Endothelial cell (in vitro differentiated cells): ENCODE measurements at regions not wholly inside any gene's neighbourhood (a gene's known extent, or its start where the extent isn't known, plus 50 kb on each side); places are given as distances from the start of the nearest gene placed in this dataset.

ENCODE experiments used
- DNase-seq: peaks from one replicate; pipeline ENCODE4 v3.0.0; 2021; ENCODE audit warnings: low spot score
- H3K27ac Mint-ChIP-seq: one replicate; pipeline ENCODE4 v1.8.0; 2021; ENCODE audit warnings: mixed read lengths, inconsistent platforms; ENCODE audit not compliant: unreplicated experiment
- H3K27me3 Mint-ChIP-seq: one replicate; pipeline ENCODE4 v1.8.0; 2021; ENCODE audit warnings: mild to moderate bottlenecking, moderate library complexity, mixed read lengths, inconsistent platforms; ENCODE audit not compliant: unreplicated experiment
- H3K36me3 Mint-ChIP-seq: one replicate; pipeline ENCODE4 v1.8.0; 2021; ENCODE audit warnings: mild to moderate bottlenecking, low read depth, mixed read lengths, inconsistent platforms; ENCODE audit not compliant: unreplicated experiment
- H3K4me1 Mint-ChIP-seq: one replicate; pipeline ENCODE4 v1.8.0; 2021; ENCODE audit warnings: mild to moderate bottlenecking, mixed read lengths, inconsistent platforms; ENCODE audit not compliant: unreplicated experiment
- H3K4me3 Mint-ChIP-seq: one replicate; pipeline ENCODE4 v1.8.0; 2021; ENCODE audit warnings: mild to moderate bottlenecking, mixed read lengths, inconsistent platforms; ENCODE audit not compliant: unreplicated experiment
- H3K9me3 Mint-ChIP-seq: one replicate; pipeline ENCODE4 v1.8.0; 2021; ENCODE audit warnings: mixed read lengths, inconsistent platforms; ENCODE audit not compliant: unreplicated experiment
- TF ChIP-seq, protein P1 (sequence below): fragments of 200-600 bp; sonication (generic); IDR thresholded peaks from one replicate; pipeline ENCODE4 v1.5.0; 2021; ENCODE audit warnings: antibody characterized with exemption; ENCODE audit not compliant: unreplicated experiment

DNA sequence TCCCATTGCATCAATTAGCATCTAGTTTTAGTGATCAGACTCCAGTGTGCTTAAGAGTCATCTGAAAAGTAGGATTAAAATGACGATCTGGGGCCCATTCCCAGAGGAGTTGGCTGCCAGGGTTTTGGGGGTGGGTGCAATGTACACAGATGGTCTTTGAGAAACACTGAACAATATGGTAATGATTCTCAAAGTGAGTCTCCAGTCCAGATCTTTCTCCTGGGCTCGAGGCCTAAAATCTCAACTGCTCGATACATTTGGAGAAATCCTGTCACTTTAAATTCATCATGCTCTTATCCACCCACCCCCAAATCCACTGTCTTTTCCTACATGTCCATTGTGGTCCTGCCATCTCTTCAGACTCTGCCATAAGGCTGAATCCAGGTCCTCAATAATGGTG lies 80.7 kb upstream of the MYLIP start:
- H3K4me3 Mint-ChIP-seq = no peak overlapping the region
- no peaks in the 10 kb centered on the region for H3K9me3 Mint-ChIP-seq
- no peaks in the 10 kb centered on the region for H3K36me3 Mint-ChIP-seq
- H3K27me3 Mint-ChIP-seq = peaks cover 2% of the 10 kb centered on the region
- no peak for DNase-seq
- TF ChIP-seq, protein P1, sequence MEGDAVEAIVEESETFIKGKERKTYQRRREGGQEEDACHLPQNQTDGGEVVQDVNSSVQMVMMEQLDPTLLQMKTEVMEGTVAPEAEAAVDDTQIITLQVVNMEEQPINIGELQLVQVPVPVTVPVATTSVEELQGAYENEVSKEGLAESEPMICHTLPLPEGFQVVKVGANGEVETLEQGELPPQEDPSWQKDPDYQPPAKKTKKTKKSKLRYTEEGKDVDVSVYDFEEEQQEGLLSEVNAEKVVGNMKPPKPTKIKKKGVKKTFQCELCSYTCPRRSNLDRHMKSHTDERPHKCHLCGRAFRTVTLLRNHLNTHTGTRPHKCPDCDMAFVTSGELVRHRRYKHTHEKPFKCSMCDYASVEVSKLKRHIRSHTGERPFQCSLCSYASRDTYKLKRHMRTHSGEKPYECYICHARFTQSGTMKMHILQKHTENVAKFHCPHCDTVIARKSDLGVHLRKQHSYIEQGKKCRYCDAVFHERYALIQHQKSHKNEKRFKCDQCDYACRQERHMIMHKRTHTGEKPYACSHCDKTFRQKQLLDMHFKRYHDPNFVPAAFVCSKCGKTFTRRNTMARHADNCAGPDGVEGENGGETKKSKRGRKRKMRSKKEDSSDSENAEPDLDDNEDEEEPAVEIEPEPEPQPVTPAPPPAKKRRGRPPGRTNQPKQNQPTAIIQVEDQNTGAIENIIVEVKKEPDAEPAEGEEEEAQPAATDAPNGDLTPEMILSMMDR = no peak
- no peaks in the 10 kb centered on the region for H3K4me1 Mint-ChIP-seq
- H3K27ac Mint-ChIP-seq = no peak overlapping the region

DNA sequence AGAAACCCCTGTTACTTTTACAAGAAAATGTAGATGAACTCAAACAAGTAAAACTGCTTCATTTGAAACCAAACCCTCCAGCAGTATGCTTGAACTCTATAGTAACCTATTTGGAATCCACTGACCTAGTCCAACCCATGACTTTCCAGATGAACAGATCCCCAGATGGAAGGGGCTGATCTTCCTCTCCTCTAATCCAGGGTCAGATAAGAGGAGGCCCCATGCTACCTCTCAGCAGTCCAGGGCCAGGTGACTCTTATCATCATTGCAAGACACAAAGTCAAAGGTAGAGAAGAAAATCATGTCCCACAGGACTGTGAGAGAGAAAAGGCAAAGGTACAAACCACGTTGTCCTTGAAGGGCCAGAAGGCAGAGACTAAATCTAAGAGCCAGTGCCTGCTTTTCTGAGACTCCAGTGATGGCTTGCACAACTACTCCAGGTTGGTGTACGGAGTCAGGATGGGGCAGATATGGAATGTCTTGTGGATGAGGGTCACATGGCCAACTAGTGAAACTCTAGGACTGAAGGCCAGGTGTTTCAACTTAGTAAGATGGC lies 81.4 kb upstream of the MYLIP start:
- no peak for DNase-seq
- no peaks in the 10 kb centered on the region for H3K36me3 Mint-ChIP-seq
- H3K9me3 Mint-ChIP-seq = no peaks in the 10 kb centered on the region
- no peaks in the 10 kb centered on the region for H3K4me1 Mint-ChIP-seq
- H3K27me3 Mint-ChIP-seq = peaks cover 2% of the 10 kb centered on the region
- TF ChIP-seq, protein P1 = no peak
- H3K4me3 Mint-ChIP-seq = no peak overlapping the region
- H3K27ac Mint-ChIP-seq = no peak overlapping the region

DNA sequence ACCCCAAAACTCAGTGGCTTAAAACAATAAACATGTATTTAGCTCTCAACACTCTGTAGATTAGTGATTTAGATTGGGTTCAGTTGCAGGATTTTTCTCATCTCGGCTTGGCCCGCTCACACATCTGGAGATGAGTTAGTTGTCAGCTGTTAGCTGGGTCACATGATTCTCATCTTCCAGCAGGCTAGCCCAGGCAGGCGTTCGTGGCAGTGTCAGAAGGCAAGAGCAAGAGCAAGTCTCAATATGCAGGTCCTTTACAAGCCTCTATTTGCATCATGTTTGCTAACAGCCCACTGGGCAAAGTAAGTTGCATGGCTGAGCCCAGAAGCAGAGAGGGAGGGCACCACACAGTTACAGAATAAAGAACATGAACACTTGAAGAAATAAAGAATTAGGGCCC lies 83.6 kb upstream of the MYLIP start:
- H3K9me3 Mint-ChIP-seq = no peaks in the 10 kb centered on the region
- TF ChIP-seq, protein P1 = no peak
- H3K27me3 Mint-ChIP-seq = no peaks in the 10 kb centered on the region
- H3K36me3 Mint-ChIP-seq = peaks cover 5% of the 10 kb centered on the region
- H3K4me1 Mint-ChIP-seq = no peaks in the 10 kb centered on the region
- H3K27ac Mint-ChIP-seq = no peak overlapping the region
- no peak for DNase-seq
- no peak overlapping the region for H3K4me3 Mint-ChIP-seq

DNA sequence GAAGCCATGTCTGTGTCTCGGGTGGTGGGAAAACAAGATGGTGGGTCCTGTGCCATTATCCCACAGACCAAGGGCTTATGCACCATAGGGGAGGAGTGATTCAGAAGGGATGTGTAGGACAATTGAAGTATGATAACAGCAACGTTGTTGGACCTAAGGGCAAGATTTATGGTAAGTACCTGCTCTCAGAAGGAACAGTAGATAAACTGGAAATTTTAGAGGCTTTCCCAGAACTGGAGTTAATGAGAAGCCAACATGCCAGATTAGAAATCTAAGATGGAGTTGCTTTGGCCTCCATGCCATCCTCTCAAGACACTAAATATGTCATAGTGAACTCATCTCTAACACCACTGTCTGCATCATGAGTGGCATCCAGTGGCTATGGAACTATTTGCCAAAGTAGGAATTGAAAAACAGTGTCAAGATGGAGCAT lies 84.7 kb upstream of the MYLIP start:
- Mint-ChIP-seq H3K4me1 (no peaks in the 10 kb centered on the region), H3K9me3 (no peaks in the 10 kb centered on the region), H3K36me3 (peaks cover 5% of the 10 kb centered on the region), H3K27me3 (no peaks in the 10 kb centered on the region), H3K27ac (no peak overlapping the region), H3K4me3 (no peak overlapping the region)
- TF ChIP-seq, protein P1 = no peak
- DNase-seq = no peak

DNA sequence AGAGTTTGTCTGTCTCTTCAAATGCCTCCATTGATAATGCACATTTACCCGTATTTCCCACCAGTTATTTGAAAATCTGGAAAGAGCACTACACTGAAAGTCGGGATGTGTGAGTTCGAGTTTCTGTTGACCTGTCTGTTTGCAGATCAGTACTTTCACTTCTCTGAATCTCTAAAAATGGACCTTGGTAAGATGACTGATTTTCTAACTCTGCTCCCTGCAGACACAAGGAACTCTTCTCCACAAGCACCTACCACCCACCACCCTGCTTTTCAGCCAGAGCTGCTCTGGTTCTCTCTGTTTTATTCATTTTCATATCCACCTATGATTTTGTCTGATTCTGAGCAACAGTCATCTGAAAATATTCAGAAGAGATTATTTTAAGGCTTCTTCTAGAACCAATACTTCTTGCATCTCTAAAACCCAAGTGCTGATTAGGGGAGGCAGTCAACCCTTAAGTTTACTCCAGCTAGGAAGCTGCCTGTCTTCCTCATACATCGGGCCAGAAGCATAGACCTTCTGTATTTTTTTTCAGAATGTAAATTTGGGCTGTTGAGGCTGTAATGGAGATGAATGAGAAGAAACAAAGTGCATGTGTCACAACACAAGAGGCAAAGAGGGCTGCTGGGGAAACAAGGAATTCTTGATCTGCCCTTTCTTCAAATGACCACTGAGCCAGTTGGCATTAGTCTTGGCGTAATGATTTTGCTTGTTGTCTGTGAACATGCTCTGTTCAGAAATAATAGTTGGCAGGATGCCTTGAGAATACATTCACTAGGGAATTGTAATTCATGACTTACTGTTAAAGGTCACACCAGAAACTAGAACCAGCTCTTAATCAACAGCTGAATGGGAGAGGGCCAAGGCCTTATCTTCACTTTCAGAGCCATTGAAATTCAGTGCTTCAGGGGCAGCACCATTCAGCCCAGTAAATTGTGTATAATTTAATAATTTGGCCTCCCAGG lies 85.4 kb upstream of the MYLIP start:
- TF ChIP-seq, protein P1 = no peak
- no peak overlapping the region for H3K27ac Mint-ChIP-seq
- no peak for DNase-seq
- no peaks in the 10 kb centered on the region for H3K4me1 Mint-ChIP-seq
- H3K36me3 Mint-ChIP-seq = peaks cover 5% of the 10 kb centered on the region
- no peak overlapping the region for H3K4me3 Mint-ChIP-seq
- H3K27me3 Mint-ChIP-seq = no peaks in the 10 kb centered on the region
- no peaks in the 10 kb centered on the region for H3K9me3 Mint-ChIP-seq
